HG02981 (cell line): ENCODE measurements at regions not wholly inside any gene's neighbourhood (a gene's known extent, or its start where the extent isn't known, plus 50 kb on each side); places are given as distances from the start of the nearest gene placed in this dataset.

Experiments used
- ATAC-seq: cut with Tn5 transposase; IDR thresholded peaks from one replicate; pipeline ENCODE4 v1.9.1; 2021; ENCODE audit warnings: mild to moderate bottlenecking, moderate library complexity; ENCODE audit not compliant: unreplicated experiment

- ATAC-seq: no peak
Observed at GRCh38 chr10:3692387-3692999, 92.5 kb downstream of the KLF6 start.

- ATAC-seq: no peak
Observed at GRCh38 chr10:3691482-3691881, 93.5 kb downstream of the KLF6 start.

GRCh38 chr10:3689871-3690510 is 95.0 kb downstream of the KLF6 start:
- ATAC-seq: no peak

- ATAC-seq: no peak
Observed at GRCh38 chr10:3687510-3688081, 97.4 kb downstream of the KLF6 start.

GRCh38 chr10:3685384-3685783 is 99.6 kb downstream of the KLF6 start:
- ATAC-seq: no peak

- no peak for ATAC-seq
Observed at GRCh38 chr10:3684891-3685290, 100.1 kb downstream of the KLF6 start.

- no peak for ATAC-seq
Observed at GRCh38 chr10:3683560-3683959, 101.4 kb downstream of the KLF6 start.

GRCh38 chr10:3682745-3683144 is 102.3 kb downstream of the KLF6 start:
- ATAC-seq: no peak

GRCh38 chr10:3681642-3682554 is 103.1 kb downstream of the KLF6 start:
- ATAC-seq: no peak

- ATAC-seq: no peak
Observed at GRCh38 chr10:3679950-3680629, 104.9 kb downstream of the KLF6 start.

- no peak for ATAC-seq
Observed at GRCh38 chr10:3678629-3679227, 106.3 kb downstream of the KLF6 start.

GRCh38 chr10:3676564-3676963 is 108.4 kb downstream of the KLF6 start:
- ATAC-seq: no peak

GRCh38 chr10:3672220-3672619 is 112.8 kb downstream of the KLF6 start:
- no peak for ATAC-seq

GRCh38 chr10:3671386-3671955 is 113.5 kb downstream of the KLF6 start:
- no peak for ATAC-seq

- ATAC-seq: no peak
Observed at GRCh38 chr10:3668966-3669330, 116.1 kb downstream of the KLF6 start.

- ATAC-seq: no peak
Observed at GRCh38 chr10:3668276-3668965, 116.6 kb downstream of the KLF6 start.

- no peak for ATAC-seq
Observed at GRCh38 chr10:3666525-3667302, 118.3 kb downstream of the KLF6 start.

- no peak for ATAC-seq
Observed at GRCh38 chr10:3665316-3665908, 119.6 kb downstream of the KLF6 start.

- no peak for ATAC-seq
Observed at GRCh38 chr10:3662775-3663174, 122.2 kb downstream of the KLF6 start.
